Keratinocyte (primary cell): ENCODE measurements at regions not wholly inside any gene's neighbourhood (a gene's known extent, or its start where the extent isn't known, plus 50 kb on each side); places are given as distances from the start of the nearest gene placed in this dataset.

Experiments used
- DNase-seq: peaks from one replicate; pipeline ENCODE4 v3.0.0-alpha.2; 2011; ENCODE audit warnings: low read depth, missing footprints, low spot score
- FAIRE-seq: peaks from 2 replicates; lab custom pipeline; 2011; peaks lifted over from hg19 to GRCh38; lab: Jason Lieb, UNC
- H2AFZ ChIP-seq: 2 replicates; pipeline ENCODE4 v1.6.0; 2012; ENCODE audit warnings: low read length, control low read depth, inconsistent platforms; ENCODE audit not compliant: control insufficient read depth
- H3K27ac ChIP-seq: 2 replicates; pipeline ENCODE4 v1.5.1; 2011; ENCODE audit warnings: low read length; ENCODE audit not compliant: control insufficient read depth, insufficient read depth
- H3K27me3 ChIP-seq: 3 replicates; pipeline ENCODE4 v1.6.0; 2011; ENCODE audit warnings: low read length; ENCODE audit not compliant: control insufficient read depth, insufficient read depth; ENCODE audit errors: extremely low read depth
- H3K36me3 ChIP-seq, 2 experiments: 2 replicates in 1 of 2; 3 replicates in 1 of 2; pipeline ENCODE4 v1.5.1; 2011; ENCODE audit warnings: low read length in 2 of 2, mild to moderate bottlenecking in 1 of 2; ENCODE audit not compliant: control insufficient read depth in 2 of 2, insufficient read depth in 2 of 2; ENCODE audit errors: extremely low read depth in 1 of 2
- H3K4me1 ChIP-seq: 3 replicates; pipeline ENCODE4 v1.5.1; 2011; ENCODE audit warnings: low read length; ENCODE audit not compliant: control insufficient read depth, insufficient read depth; ENCODE audit errors: extremely low read depth
- H3K4me2 ChIP-seq: 3 replicates; pipeline ENCODE4 v1.6.0; 2011; ENCODE audit warnings: low read depth, low read length; ENCODE audit not compliant: control insufficient read depth, insufficient read depth; ENCODE audit errors: extremely low read depth
- H3K4me3 ChIP-seq, 3 experiments: fragments of 200-600 bp in 1 of 3; sonication (generic) in 1 of 3; 2 replicates in 2 of 3; 3 replicates in 1 of 3; pipeline ENCODE4 v1.5.1; 2011 to 2016; ENCODE audit warnings: low read length in 3 of 3, mild to moderate bottlenecking in 3 of 3, control low read depth in 2 of 3, inconsistent platforms in 1 of 3, low read depth in 1 of 3, mixed read lengths in 1 of 3, mixed run types in 1 of 3, moderate library complexity in 1 of 3; ENCODE audit not compliant: control insufficient read depth in 2 of 3, insufficient read depth in 2 of 3; ENCODE audit errors: extremely low read depth in 1 of 3
- H3K79me2 ChIP-seq: 2 replicates; pipeline ENCODE4 v1.6.0; 2012; ENCODE audit warnings: low read length; ENCODE audit not compliant: control insufficient read depth, insufficient read depth
- H3K9ac ChIP-seq: 3 replicates; pipeline ENCODE4 v1.6.0; 2011; ENCODE audit warnings: low read length; ENCODE audit not compliant: control insufficient read depth, insufficient read depth; ENCODE audit errors: extremely low read depth
- H3K9me1 ChIP-seq: 3 replicates; pipeline ENCODE4 v1.6.0; 2011; ENCODE audit warnings: low read length; ENCODE audit not compliant: control insufficient read depth, insufficient read depth; ENCODE audit errors: extremely low read depth
- H3K9me3 ChIP-seq: 2 replicates; pipeline ENCODE4 v1.5.1; 2012; ENCODE audit warnings: low read depth, low read length; ENCODE audit not compliant: control insufficient read depth
- H4K20me1 ChIP-seq: 3 replicates; pipeline ENCODE4 v1.6.0; 2011; ENCODE audit warnings: low read length; ENCODE audit not compliant: control insufficient read depth, insufficient read depth; ENCODE audit errors: extremely low read depth
- CTCF ChIP-seq, 3 experiments: IDR thresholded peaks in 1 of 3; conservative IDR thresholded peaks in 1 of 3; optimal IDR thresholded peaks in 1 of 3; 2 replicates in 2 of 3; 3 replicates in 1 of 3; pipeline versions ENCODE3 to v1.5.1; 2011; ENCODE audit warnings: low read length in 3 of 3, mild to moderate bottlenecking in 3 of 3, moderate library complexity in 2 of 3, control low read depth in 1 of 3, inconsistent platforms in 1 of 3; ENCODE audit not compliant: insufficient read depth in 2 of 3; ENCODE audit errors: extremely low read depth in 1 of 3
- EZH2 ChIP-seq: IDR thresholded peaks from one replicate; pipeline ENCODE4 v1.6.1; 2012; ENCODE audit warnings: inconsistent platforms, mild to moderate bottlenecking, low read length, moderate library complexity
- dilution Hi-C: fragments of 300-500 bp; cut with MboI; formaldehyde crosslinking; loops from one replicate; pipeline ENCODE4 v1.7.0; 2020; ENCODE audit warnings: low sequenced_read_pairs; ENCODE audit not compliant: extremely low pct_ligation_motif_present

- no peak overlapping the region for H3K9ac ChIP-seq
- H4K20me1 ChIP-seq, result no peaks in the 10 kb centered on the region
- H3K4me2 ChIP-seq, result no peak overlapping the region
- no peak overlapping the region for H3K27ac ChIP-seq
- H3K27me3 ChIP-seq, result no peaks in the 10 kb centered on the region
- H3K4me1 ChIP-seq, result no peaks in the 10 kb centered on the region
- no peak for FAIRE-seq
- DNase-seq, result no peak
- H3K9me1 ChIP-seq, result no peaks in the 10 kb centered on the region
- no peaks in the 10 kb centered on the region for H3K36me3 ChIP-seq
- dilution Hi-C loops, result no loop called here
- TF ChIP-seq CTCF (optimal IDR thresholded peaks at IDR 0.05 in 1 of 3, IDR thresholded peaks at IDR 0.05 in 1 of 3, conservative IDR thresholded peaks at IDR 0.05 in 1 of 3; ENCODE audit: extremely low read depth in 1 of 3, insufficient read depth in 2 of 3, low read length in 3 of 3), result no peak
- TF ChIP-seq EZH2, result no peak
- H2AFZ ChIP-seq, result no peak overlapping the region
- H3K79me2 ChIP-seq, result no peaks in the 10 kb centered on the region
- H3K4me3 ChIP-seq, result no peak overlapping the region
- no peaks in the 10 kb centered on the region for H3K9me3 ChIP-seq
Observed at GRCh38 chr11:134556186-134556585, 144.1 kb upstream of the B3GAT1 start.

- H3K27ac ChIP-seq, result no peak overlapping the region
- no peak for DNase-seq
- FAIRE-seq, result no peak
- H3K9me3 ChIP-seq, result no peaks in the 10 kb centered on the region
- dilution Hi-C loops, result no loop called here
- H3K4me2 ChIP-seq, result no peak overlapping the region
- H3K4me3 ChIP-seq, result no peak overlapping the region
- no peaks in the 10 kb centered on the region for H3K4me1 ChIP-seq
- no peaks in the 10 kb centered on the region for H3K27me3 ChIP-seq
- H3K9ac ChIP-seq, result no peak overlapping the region
- TF ChIP-seq CTCF (optimal IDR thresholded peaks at IDR 0.05 in 1 of 3, IDR thresholded peaks at IDR 0.05 in 1 of 3, conservative IDR thresholded peaks at IDR 0.05 in 1 of 3; ENCODE audit: extremely low read depth in 1 of 3, insufficient read depth in 2 of 3, low read length in 3 of 3) (no peak), EZH2 (no peak)
- H3K36me3 ChIP-seq, result no peaks in the 10 kb centered on the region
- no peaks in the 10 kb centered on the region for H3K79me2 ChIP-seq
- H2AFZ ChIP-seq, result no peak overlapping the region
- H4K20me1 ChIP-seq, result no peaks in the 10 kb centered on the region
- no peaks in the 10 kb centered on the region for H3K9me1 ChIP-seq
Observed at GRCh38 chr11:134555510-134555909, 143.5 kb upstream of the B3GAT1 start.
